K562 (cell line): ENCODE measurements at regions not wholly inside any gene's neighbourhood (a gene's known extent, or its start where the extent isn't known, plus 50 kb on each side); places are given as distances from the start of the nearest gene placed in this dataset.

Source experiments
- ARNT ChIP-seq, 2 experiments: fragments of 450-650 bp; IDR thresholded peaks; 2 replicates each; pipeline ENCODE4 v1.6.1; 2016; ENCODE audit warnings: mild to moderate bottlenecking in 1 of 2
- CBFB ChIP-seq: sonication (generic); formaldehyde crosslinking; IDR thresholded peaks from 2 replicates; pipeline ENCODE4 v1.4.0; 2020; ENCODE audit warnings: mild to moderate bottlenecking, missing genetic modification reagents
- FOXP1 ChIP-seq: sonication (generic); formaldehyde crosslinking; IDR thresholded peaks from 2 replicates; pipeline ENCODE4 v1.8.0; 2022; ENCODE audit warnings: mild to moderate bottlenecking, missing genetic modification reagents
- NR2C2 ChIP-seq, 2 experiments: fragments of 200-800 bp in 1 of 2; sonication (Bioruptor generic) in 1 of 2; sonication (generic) in 1 of 2; formaldehyde crosslinking in 1 of 2; IDR thresholded peaks; 2 replicates each; pipeline versions ENCODE4 v1.6.1 to v1.8.0; 2016 to 2022; ENCODE audit warnings: mild to moderate bottlenecking in 1 of 2, missing compliant biosample characterization in 1 of 2, missing genetic modification characterization in 1 of 2, missing genetic modification reagents in 1 of 2
- PBX2 ChIP-seq, 2 experiments: IDR thresholded peaks in 1 of 2; conservative IDR thresholded peaks in 1 of 2; 2 replicates each; pipeline ENCODE4 v1.6.1; 2016; ENCODE audit warnings: low read depth in 2 of 2, mild to moderate bottlenecking in 1 of 2, missing compliant biosample characterization in 1 of 2, missing genetic modification characterization in 1 of 2, moderate library complexity in 1 of 2
- PHB2 ChIP-seq: fragments of 450-650 bp; IDR thresholded peaks from 2 replicates; pipeline ENCODE4 v1.6.1; 2017; ENCODE audit warnings: low read depth
- U2AF1 ChIP-seq: fragments of 200-400 bp; formaldehyde crosslinking; optimal IDR thresholded peaks from 2 replicates; pipeline ENCODE3; 2017; ENCODE audit warnings: mild to moderate bottlenecking, low read depth, low read length, moderate library complexity
- ZZZ3 ChIP-seq: fragments of 450-650 bp; IDR thresholded peaks from 2 replicates; pipeline ENCODE4 v1.6.1; 2016; ENCODE audit warnings: antibody characterized with exemption, mild to moderate bottlenecking, moderate library complexity
- TF ChIP-seq, protein P1 (sequence below), 2 experiments: fragments of 450-650 bp; conservative IDR thresholded peaks; 2 replicates each; pipeline ENCODE4 v1.6.1; 2017; ENCODE audit warnings: mild to moderate bottlenecking in 2 of 2, moderate library complexity in 2 of 2
- TF ChIP-seq, protein P2 (sequence below): fragments of 450-650 bp; IDR thresholded peaks from 2 replicates; pipeline ENCODE4 v1.6.1; 2016; ENCODE audit warnings: mild to moderate bottlenecking, moderate library complexity

DNA sequence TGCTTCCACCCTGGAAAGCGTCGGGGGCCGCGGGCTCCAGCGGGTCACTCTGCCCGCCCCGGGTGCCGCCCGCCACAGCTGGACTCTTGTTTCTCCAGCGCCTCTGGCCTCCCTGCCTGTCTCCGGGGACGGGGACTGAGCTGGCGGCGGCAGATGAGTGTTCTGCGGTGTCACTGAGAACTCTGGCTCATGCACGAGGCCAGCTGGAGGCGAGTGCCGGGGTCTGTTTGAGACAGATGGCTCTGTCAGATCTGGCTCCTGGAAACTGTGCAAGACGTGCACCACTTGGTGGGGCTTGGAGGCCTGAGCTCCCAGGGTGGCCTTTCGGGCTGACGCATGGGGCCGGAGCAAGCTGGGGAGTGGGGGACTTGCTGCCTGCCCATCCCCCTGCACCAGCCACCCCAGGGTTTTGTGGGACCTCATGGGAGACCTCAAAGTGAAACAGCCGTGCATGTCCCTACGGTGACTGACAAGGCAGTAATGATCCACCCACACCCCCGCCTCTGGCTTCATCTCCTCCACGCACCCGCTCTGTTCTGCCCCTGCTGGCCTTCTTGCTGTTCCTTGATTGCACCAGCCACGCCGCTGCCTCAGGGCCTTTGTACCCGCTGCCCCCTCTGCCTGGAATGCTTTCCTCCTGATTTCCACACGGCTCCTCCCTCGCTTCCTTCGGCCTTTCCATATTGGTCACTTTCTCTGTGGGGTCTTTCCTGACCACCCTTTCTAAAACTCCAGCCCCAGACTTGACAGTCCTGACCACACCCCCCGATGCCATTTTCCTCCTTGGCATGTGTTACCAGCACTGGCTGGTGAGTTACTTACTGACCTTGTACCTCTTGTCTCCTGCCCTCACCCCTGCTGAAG lies 174.9 kb upstream of the CIBAR2 start:
- TF ChIP-seq, protein P1, sequence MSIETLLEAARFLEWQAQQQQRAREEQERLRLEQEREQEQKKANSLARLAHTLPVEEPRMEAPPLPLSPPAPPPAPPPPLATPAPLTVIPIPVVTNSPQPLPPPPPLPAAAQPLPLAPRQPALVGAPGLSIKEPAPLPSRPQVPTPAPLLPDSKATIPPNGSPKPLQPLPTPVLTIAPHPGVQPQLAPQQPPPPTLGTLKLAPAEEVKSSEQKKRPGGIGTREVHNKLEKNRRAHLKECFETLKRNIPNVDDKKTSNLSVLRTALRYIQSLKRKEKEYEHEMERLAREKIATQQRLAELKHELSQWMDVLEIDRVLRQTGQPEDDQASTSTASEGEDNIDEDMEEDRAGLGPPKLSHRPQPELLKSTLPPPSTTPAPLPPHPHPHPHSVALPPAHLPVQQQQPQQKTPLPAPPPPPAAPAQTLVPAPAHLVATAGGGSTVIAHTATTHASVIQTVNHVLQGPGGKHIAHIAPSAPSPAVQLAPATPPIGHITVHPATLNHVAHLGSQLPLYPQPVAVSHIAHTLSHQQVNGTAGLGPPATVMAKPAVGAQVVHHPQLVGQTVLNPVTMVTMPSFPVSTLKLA (conservative IDR thresholded peaks at IDR 0.05): peak in 1 of 2 experiments; percentile 68; a peak in 2 of 4 replicates
- TF ChIP-seq U2AF1: no peak
- TF ChIP-seq, protein P2, sequence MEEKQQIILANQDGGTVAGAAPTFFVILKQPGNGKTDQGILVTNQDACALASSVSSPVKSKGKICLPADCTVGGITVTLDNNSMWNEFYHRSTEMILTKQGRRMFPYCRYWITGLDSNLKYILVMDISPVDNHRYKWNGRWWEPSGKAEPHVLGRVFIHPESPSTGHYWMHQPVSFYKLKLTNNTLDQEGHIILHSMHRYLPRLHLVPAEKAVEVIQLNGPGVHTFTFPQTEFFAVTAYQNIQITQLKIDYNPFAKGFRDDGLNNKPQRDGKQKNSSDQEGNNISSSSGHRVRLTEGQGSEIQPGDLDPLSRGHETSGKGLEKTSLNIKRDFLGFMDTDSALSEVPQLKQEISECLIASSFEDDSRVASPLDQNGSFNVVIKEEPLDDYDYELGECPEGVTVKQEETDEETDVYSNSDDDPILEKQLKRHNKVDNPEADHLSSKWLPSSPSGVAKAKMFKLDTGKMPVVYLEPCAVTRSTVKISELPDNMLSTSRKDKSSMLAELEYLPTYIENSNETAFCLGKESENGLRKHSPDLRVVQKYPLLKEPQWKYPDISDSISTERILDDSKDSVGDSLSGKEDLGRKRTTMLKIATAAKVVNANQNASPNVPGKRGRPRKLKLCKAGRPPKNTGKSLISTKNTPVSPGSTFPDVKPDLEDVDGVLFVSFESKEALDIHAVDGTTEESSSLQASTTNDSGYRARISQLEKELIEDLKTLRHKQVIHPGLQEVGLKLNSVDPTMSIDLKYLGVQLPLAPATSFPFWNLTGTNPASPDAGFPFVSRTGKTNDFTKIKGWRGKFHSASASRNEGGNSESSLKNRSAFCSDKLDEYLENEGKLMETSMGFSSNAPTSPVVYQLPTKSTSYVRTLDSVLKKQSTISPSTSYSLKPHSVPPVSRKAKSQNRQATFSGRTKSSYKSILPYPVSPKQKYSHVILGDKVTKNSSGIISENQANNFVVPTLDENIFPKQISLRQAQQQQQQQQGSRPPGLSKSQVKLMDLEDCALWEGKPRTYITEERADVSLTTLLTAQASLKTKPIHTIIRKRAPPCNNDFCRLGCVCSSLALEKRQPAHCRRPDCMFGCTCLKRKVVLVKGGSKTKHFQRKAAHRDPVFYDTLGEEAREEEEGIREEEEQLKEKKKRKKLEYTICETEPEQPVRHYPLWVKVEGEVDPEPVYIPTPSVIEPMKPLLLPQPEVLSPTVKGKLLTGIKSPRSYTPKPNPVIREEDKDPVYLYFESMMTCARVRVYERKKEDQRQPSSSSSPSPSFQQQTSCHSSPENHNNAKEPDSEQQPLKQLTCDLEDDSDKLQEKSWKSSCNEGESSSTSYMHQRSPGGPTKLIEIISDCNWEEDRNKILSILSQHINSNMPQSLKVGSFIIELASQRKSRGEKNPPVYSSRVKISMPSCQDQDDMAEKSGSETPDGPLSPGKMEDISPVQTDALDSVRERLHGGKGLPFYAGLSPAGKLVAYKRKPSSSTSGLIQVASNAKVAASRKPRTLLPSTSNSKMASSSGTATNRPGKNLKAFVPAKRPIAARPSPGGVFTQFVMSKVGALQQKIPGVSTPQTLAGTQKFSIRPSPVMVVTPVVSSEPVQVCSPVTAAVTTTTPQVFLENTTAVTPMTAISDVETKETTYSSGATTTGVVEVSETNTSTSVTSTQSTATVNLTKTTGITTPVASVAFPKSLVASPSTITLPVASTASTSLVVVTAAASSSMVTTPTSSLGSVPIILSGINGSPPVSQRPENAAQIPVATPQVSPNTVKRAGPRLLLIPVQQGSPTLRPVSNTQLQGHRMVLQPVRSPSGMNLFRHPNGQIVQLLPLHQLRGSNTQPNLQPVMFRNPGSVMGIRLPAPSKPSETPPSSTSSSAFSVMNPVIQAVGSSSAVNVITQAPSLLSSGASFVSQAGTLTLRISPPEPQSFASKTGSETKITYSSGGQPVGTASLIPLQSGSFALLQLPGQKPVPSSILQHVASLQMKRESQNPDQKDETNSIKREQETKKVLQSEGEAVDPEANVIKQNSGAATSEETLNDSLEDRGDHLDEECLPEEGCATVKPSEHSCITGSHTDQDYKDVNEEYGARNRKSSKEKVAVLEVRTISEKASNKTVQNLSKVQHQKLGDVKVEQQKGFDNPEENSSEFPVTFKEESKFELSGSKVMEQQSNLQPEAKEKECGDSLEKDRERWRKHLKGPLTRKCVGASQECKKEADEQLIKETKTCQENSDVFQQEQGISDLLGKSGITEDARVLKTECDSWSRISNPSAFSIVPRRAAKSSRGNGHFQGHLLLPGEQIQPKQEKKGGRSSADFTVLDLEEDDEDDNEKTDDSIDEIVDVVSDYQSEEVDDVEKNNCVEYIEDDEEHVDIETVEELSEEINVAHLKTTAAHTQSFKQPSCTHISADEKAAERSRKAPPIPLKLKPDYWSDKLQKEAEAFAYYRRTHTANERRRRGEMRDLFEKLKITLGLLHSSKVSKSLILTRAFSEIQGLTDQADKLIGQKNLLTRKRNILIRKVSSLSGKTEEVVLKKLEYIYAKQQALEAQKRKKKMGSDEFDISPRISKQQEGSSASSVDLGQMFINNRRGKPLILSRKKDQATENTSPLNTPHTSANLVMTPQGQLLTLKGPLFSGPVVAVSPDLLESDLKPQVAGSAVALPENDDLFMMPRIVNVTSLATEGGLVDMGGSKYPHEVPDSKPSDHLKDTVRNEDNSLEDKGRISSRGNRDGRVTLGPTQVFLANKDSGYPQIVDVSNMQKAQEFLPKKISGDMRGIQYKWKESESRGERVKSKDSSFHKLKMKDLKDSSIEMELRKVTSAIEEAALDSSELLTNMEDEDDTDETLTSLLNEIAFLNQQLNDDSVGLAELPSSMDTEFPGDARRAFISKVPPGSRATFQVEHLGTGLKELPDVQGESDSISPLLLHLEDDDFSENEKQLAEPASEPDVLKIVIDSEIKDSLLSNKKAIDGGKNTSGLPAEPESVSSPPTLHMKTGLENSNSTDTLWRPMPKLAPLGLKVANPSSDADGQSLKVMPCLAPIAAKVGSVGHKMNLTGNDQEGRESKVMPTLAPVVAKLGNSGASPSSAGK: no peak; the same call in 1 of the 2 replicates
- no peak for TF ChIP-seq PBX2 (CRISPR knock-in tag; IDR thresholded peaks at IDR 0.05; ENCODE audit: low read depth)
- peak; percentile 59 for TF ChIP-seq PBX2 (tag; conservative IDR thresholded peaks at IDR 0.05; ENCODE audit: low read depth)
- TF ChIP-seq ARNT (IDR thresholded peaks at IDR 0.05): no peak
- no peak for TF ChIP-seq NR2C2 (CRISPR knock-in tag; IDR thresholded peaks at IDR 0.05)
- no peak for TF ChIP-seq NR2C2 (tag; IDR thresholded peaks at IDR 0.05)
- TF ChIP-seq PHB2: no peak
- TF ChIP-seq CBFB (CRISPR knock-in tag): no peak
- TF ChIP-seq FOXP1: peak; percentile 25; the same call in 1 of the 2 replicates
- TF ChIP-seq ZZZ3: no peak
